ENCODE measurements at regions not wholly inside any gene's neighbourhood (a gene's known extent, or its start where the extent isn't known, plus 50 kb on each side); places are given as distances from the start of the nearest gene placed in this dataset.

DNA sequence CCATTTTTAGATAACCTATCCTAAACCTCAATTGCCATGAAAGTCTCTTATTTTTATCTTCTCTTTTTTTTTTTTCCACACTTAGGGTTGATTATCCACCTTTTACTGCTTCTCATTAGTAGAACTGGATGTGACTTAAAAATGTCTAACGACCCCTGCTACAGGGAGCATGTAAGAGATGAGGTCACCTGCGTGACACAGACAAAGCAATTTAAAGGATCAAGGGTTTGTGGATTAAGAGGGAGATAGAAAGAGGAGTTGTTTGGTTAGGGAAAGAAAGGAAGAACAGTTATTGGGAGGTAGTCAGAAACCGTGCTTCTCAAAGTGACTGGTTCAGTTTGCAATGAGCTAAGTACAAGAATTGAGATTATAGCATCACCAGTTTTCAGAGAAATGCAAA is 239.1 kb downstream of the ALX1 start:
- no peak overlapping the region for H3K27ac ChIP-seq (replicated peaks in 1 of 4)
- 51% methylated on average over 3 of the region's 3 CpGs for WGBS
- no peaks in the 10 kb centered on the region for H3K27me3 ChIP-seq
- H3K36me3 ChIP-seq = no peaks in the 10 kb centered on the region
- H3K9me3 ChIP-seq = no peaks in the 10 kb centered on the region
- intact Hi-C loops (cut with DNase I) = no loop called here
- DNase-seq (ENCODE audit: extremely low spot score) = no peak
- no peak overlapping the region for H3K4me3 ChIP-seq
- no peaks in the 10 kb centered on the region for H3K4me1 ChIP-seq
- TF ChIP-seq EP300 (IDR thresholded peaks at IDR 0.05) (no peak), POLR2AphosphoS5 (IDR thresholded peaks at IDR 0.05) (no peak), POLR2A (IDR thresholded peaks at IDR 0.05; ENCODE audit: low read depth) (no peak)
- TF ChIP-seq, protein P1, sequence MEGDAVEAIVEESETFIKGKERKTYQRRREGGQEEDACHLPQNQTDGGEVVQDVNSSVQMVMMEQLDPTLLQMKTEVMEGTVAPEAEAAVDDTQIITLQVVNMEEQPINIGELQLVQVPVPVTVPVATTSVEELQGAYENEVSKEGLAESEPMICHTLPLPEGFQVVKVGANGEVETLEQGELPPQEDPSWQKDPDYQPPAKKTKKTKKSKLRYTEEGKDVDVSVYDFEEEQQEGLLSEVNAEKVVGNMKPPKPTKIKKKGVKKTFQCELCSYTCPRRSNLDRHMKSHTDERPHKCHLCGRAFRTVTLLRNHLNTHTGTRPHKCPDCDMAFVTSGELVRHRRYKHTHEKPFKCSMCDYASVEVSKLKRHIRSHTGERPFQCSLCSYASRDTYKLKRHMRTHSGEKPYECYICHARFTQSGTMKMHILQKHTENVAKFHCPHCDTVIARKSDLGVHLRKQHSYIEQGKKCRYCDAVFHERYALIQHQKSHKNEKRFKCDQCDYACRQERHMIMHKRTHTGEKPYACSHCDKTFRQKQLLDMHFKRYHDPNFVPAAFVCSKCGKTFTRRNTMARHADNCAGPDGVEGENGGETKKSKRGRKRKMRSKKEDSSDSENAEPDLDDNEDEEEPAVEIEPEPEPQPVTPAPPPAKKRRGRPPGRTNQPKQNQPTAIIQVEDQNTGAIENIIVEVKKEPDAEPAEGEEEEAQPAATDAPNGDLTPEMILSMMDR (IDR thresholded peaks at IDR 0.05) = no peak

DNA sequence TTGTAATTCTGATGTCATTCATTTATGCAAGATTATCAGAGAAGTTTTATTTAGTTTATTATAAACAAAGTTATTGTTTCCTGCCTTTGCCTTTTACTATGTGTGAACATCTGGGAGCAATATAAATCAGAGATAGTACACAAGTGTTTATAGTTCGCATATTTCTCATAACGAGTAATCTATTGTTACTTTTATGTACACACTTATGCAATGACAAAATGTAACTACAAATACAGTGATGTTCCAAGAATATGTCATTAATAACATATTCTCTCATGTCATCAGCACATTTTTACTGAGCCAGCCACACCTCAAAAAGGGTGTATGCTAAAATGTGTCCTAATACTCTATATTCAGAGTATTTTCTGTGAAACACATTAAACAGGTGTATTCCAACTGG is 243.2 kb downstream of the ALX1 start:
- 77% methylated on average over 2 of the region's 2 CpGs for WGBS
- no peak overlapping the region for H3K4me3 ChIP-seq

DNA sequence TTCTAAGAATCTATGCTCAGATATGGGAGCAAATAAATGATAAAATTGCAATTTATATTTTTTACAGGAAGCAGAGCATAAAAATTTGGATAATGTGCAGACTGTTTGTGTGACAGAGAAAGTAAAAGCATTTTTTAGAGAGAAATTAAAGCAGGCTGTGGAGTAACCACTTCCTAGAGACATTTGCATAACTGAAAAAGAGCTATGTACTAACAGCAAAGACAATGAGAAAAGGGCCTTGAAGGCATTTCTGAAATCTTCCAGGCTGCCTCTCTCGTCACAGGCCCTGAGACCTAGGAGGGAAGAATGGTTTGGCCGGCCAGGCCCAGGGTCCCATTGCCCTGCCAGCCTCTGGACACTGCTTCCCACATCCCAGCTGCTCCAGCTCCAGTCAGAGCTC is 247.2 kb downstream of the ALX1 start:
- H3K9me3 ChIP-seq = no peaks in the 10 kb centered on the region
- 74% methylated on average over 2 of the region's 2 CpGs for WGBS
- DNase-seq (ENCODE audit: extremely low spot score) = no peak
- H3K36me3 ChIP-seq = no peaks in the 10 kb centered on the region
- H3K4me1 ChIP-seq = no peaks in the 10 kb centered on the region
- H3K27me3 ChIP-seq = no peaks in the 10 kb centered on the region
- TF ChIP-seq, protein P1 (IDR thresholded peaks at IDR 0.05) = no peak
- TF ChIP-seq POLR2A (IDR thresholded peaks at IDR 0.05; ENCODE audit: low read depth) (no peak), EP300 (IDR thresholded peaks at IDR 0.05) (no peak), POLR2AphosphoS5 (IDR thresholded peaks at IDR 0.05) (no peak)
- intact Hi-C loops (cut with DNase I) = no loop called here
- no peak overlapping the region for H3K4me3 ChIP-seq
- H3K27ac ChIP-seq (replicated peaks in 1 of 4) = no peak overlapping the region

More for the DNA sequence above, 243.2 kb downstream of the ALX1 start:
- no peak for TF ChIP-seq POLR2A (IDR thresholded peaks at IDR 0.05; ENCODE audit: low read depth)
- TF ChIP-seq, protein P1 (IDR thresholded peaks at IDR 0.05) = no peak
- TF ChIP-seq EP300 (IDR thresholded peaks at IDR 0.05) = no peak
- no peak for TF ChIP-seq POLR2AphosphoS5 (IDR thresholded peaks at IDR 0.05)
- Histone ChIP-seq H3K27ac (replicated peaks in 1 of 4) (no peak overlapping the region), H3K36me3 (no peaks in the 10 kb centered on the region), H3K4me1 (no peaks in the 10 kb centered on the region), H3K27me3 (no peaks in the 10 kb centered on the region), H3K9me3 (no peaks in the 10 kb centered on the region)
- no peak for DNase-seq (ENCODE audit: extremely low spot score)
- intact Hi-C loops (cut with DNase I) = no loop called here

DNA sequence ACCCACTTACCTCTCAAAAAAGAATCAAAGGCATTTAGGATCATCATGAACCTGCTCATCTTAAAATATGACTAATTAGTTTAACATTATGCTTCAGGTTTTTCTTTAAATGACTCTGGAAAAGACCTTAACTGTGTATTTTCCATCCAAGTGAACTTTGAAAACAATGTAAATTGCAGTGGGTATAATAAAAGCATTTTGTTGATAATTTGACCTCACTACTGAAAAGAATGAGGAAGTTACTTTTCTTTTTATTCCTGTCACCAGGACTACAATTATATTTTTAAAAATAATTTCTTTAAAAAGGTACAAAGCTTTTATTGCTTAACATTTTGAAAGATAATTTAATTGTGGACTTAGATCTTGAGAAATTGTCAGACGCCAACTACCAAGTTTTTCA is 249.9 kb downstream of the ALX1 start:
- 91% methylated on average over 1 of the region's 1 CpG for WGBS
- no peaks in the 10 kb centered on the region for H3K4me1 ChIP-seq
- no peak for DNase-seq (ENCODE audit: extremely low spot score)
- no peaks in the 10 kb centered on the region for H3K36me3 ChIP-seq
- no peaks in the 10 kb centered on the region for H3K9me3 ChIP-seq
- intact Hi-C loops (cut with DNase I) = no loop called here
- H3K27ac ChIP-seq (replicated peaks in 1 of 4) = no peak overlapping the region
- H3K4me3 ChIP-seq = no peak overlapping the region
- no peak for TF ChIP-seq EP300 (IDR thresholded peaks at IDR 0.05)
- no peak for TF ChIP-seq POLR2A (IDR thresholded peaks at IDR 0.05; ENCODE audit: low read depth)
- no peak for TF ChIP-seq POLR2AphosphoS5 (IDR thresholded peaks at IDR 0.05)
- TF ChIP-seq, protein P1 (IDR thresholded peaks at IDR 0.05) = no peak
- no peaks in the 10 kb centered on the region for H3K27me3 ChIP-seq

DNA sequence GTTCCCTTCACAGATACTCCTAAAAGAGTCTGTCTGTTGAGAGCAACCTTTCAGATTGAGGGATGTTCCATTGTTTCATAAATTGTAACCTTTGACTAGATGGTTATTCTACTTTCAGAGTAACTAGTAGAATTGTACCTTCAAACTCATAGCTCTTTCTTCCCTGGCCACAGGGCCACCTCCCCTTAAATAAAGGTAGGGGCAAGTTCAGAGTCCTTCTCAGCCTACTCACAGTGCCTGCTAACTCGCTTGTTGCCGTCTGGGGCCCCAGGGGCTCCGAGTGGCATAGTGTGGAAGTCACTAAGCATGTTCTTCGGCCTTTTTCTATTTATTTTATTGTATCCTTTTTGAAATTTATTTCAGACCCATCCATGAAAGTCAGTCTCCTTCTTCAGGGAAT is 250.4 kb downstream of the ALX1 start:
- Histone ChIP-seq H3K36me3 (no peaks in the 10 kb centered on the region), H3K9me3 (no peaks in the 10 kb centered on the region), H3K4me3 (no peak overlapping the region), H3K27me3 (no peaks in the 10 kb centered on the region), H3K27ac (replicated peaks in 1 of 4) (no peak overlapping the region), H3K4me1 (no peaks in the 10 kb centered on the region)
- TF ChIP-seq POLR2A (IDR thresholded peaks at IDR 0.05; ENCODE audit: low read depth) (no peak), EP300 (IDR thresholded peaks at IDR 0.05) (no peak), POLR2AphosphoS5 (IDR thresholded peaks at IDR 0.05) (no peak)
- TF ChIP-seq, protein P1 (IDR thresholded peaks at IDR 0.05) = no peak
- intact Hi-C loops (cut with DNase I) = no loop called here
- 90% methylated on average over 4 of the region's 4 CpGs for WGBS
- DNase-seq (ENCODE audit: extremely low spot score) = no peak

Data from esophagus muscularis mucosa (tissue), 4 donors.